Panc1 (cell line): ENCODE measurements at regions not wholly inside any gene's neighbourhood (a gene's known extent, or its start where the extent isn't known, plus 50 kb on each side); places are given as distances from the start of the nearest gene placed in this dataset.

ENCODE experiments used
- CTCF ChIP-seq: fragments of 450-650 bp; IDR thresholded peaks from 2 replicates; pipeline ENCODE4 v1.5.1; 2017; ENCODE audit warnings: mild to moderate bottlenecking
- POLR2AphosphoS5 ChIP-seq: IDR thresholded peaks from 2 replicates; pipeline ENCODE4 v1.6.1; 2012; ENCODE audit warnings: mild to moderate bottlenecking, low read depth, low read length, moderate library complexity

- TF ChIP-seq POLR2AphosphoS5 = no peak
- TF ChIP-seq CTCF = no peak
Observed at GRCh38 chr2:38454081-38454480, 77.0 kb upstream of the ATL2 start.
